ENCODE measurements at regions not wholly inside any gene's neighbourhood (a gene's known extent, or its start where the extent isn't known, plus 50 kb on each side); places are given as distances from the start of the nearest gene placed in this dataset.
"Not testable (repeated sequence)": the region's sequence is repeated elsewhere in the genome, so short reads cannot be mapped to it uniquely, and the experiment has no call there.

- DNase-seq = no peak
Observed at GRCh38 chr1:64318428-64318827, 115.0 kb downstream of the UBE2U start.

- DNase-seq = no peak
Observed at GRCh38 chr1:64320007-64320406, 116.6 kb downstream of the UBE2U start.

GRCh38 chr1:64320470-64320869 is 117.0 kb downstream of the UBE2U start:
- DNase-seq = no peak

- DNase-seq = no peak
Observed at GRCh38 chr1:64320922-64321614, 117.6 kb downstream of the UBE2U start.

DNA sequence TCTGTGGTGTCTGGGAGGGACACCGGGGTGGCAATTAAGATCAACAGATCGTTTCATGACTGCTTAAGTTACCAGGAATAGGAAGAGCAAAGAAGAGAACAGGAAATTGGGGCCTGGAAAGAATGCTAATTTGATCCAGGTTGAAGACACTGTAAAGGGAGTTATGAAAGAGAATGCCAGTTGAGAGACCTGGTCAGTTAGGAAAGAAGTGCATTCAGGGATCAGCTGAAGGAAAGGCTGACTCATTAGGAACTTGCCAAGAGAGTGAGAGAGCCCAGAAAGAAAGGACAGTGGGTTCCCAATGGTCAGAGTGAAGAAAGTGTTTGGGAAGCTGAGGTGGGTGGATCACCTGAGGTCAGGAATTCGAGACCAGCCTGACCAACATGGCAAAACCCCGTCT is 119.6 kb downstream of the UBE2U start:
- no peak for DNase-seq

GRCh38 chr1:64323882-64324281 is 120.5 kb downstream of the UBE2U start:
- DNase-seq = no peak

DNA sequence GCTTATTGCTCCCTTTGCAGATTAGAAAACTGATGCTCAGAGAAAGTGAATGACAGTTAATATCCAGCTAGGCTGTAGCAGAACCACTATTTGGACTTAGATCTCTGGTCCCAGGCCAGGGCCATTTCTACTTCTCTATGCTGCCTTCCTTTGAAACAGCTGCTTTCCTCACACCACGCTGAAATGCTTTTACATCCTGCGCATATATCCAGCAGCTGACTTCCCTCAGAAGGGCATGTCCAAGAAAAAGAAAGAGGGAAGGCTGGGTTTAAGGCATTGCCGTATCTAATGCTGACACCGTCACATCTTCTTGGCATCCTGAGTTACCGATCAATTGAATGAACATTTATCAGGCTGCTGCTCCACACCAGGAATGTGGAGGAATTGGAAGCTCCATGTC is 122.4 kb downstream of the UBE2U start:
- no peak for DNase-seq

DNA sequence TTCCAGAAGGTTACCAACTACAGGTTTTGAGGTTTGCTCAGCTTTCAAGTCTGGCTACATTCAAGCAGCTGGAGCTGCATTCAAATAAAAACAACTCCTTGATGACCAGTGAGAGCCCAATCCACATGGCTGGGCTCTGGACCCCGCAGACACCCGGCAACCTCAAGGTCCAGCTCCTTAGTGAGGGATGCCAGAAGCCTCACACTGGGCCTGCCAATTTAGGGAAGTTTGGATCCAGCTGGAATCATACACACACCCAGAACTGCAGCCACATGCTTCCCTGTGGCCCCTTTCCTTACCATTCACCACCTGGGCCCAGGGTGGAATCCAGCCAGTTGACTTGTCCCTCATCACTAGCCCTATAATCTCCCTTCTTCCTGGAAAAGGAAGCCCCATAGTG is 123.7 kb downstream of the UBE2U start:
- no peak for DNase-seq

DNA sequence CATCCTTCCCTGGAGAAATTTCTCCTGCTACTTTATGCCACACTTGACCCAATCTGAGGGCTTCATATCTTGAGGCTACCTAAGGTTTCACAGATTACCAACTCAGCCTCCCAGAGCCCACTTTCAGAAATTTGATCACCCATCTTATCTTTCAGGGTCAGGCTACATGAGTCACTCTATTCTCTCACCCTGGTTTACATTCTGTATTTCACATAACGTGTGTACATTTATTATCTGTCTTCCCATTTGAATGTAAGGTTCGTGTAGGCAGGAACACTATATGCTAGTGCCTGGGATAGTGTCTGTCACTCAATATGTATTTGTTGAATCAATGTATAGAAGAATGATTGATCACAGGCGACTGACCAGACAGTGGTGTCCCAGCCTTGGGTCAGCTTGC is 124.8 kb downstream of the UBE2U start:
- no peak for DNase-seq

- DNase-seq = no peak
Observed at GRCh38 chr1:64330839-64331238, 127.4 kb downstream of the UBE2U start.

DNA sequence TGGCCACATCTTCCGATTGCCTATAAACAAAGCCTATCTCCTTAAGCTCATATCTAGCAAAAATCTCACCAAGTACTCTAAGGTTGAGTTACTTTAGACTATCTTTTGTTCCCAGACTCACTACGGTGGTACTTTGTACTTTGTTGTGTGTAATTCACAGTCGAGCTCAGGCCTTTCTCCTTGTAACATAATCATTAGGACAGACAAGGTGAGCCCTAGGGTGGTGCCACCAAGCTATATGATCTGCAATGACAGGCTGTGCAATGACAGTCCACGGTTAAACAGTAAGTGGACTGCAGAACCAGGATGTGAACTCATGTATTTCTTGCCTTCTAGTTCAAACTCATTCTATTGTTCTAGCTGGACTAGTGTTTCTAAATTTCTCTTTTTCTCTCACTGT is 132.2 kb downstream of the UBE2U start:
- no peak for DNase-seq

GRCh38 chr1:64337475-64337874 is 132.5 kb upstream of the CACHD1 start:
- peak; percentile 63 for DNase-seq

DNA sequence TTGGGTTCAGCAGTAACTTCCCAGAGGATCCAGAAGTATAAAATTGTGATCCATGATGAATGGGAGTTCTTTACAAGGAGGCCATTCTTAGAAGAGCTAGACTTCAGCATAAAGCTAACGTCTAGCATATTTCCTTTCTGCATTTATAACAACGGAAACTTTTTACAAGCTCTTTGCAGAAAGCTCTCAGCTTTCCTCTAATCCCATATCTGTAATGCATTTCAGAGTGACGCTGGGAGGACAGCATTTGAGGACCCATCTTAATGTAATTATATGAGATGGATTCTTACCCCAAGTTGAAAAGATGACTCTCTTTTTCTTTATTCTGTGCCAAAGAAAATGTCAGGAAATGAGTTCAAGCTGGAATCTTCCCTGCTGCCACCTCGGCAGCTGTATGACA is 132.0 kb upstream of the CACHD1 start:
- no peak for DNase-seq

GRCh38 chr1:64340361-64340760 is 129.6 kb upstream of the CACHD1 start:
- DNase-seq = no peak

DNA sequence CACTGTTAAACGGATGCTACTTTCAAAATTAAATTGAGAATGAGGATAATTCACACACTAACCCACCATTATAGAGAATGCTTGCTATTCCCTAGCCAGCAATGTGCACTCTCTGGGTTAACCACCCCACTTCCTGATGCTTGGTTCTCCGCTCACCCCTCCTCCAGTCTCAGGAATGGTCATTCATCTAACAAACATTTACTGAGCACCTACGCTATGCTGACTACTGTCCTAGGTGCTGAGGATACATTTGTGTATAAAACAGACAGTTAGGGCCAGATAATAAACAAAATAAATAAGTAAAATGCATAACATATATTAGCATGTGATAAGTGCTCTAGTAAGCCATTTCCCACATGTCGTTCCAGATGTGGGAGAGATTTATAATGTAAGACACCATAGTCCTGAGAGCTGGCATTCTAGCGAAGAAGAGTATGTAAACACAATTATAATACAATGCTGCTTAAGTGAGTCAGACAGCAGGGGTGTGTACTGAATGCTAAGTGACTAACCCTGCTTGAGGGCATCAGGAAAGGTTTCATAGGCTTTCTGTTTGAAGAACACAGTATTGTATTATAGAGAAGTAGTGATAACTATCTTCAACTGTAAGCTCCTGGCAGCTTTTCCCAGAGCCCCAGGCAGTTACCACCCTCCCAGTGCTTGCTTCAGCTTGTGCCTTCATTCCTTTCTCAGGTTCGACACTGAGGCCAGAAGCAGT is 126.7 kb upstream of the CACHD1 start:
- no peak for DNase-seq

DNA sequence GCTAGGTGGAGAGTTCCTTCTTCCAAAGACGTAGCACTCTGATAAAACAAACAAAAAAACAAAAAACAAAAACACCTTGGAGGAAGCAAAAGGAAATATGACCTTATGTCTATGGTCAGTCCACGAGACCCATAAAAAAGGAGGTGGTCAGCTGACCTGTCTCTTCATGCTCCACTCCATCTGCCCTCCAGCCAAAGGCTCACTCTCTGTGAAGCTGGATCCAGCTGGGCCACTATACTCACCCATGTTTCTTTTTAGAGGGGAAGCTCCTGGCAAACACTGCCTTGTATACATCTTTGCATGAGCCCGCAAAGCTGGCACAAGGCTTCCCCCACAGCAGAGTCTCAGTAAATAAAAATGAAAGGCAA is 126.1 kb upstream of the CACHD1 start:
- no peak for DNase-seq

DNA sequence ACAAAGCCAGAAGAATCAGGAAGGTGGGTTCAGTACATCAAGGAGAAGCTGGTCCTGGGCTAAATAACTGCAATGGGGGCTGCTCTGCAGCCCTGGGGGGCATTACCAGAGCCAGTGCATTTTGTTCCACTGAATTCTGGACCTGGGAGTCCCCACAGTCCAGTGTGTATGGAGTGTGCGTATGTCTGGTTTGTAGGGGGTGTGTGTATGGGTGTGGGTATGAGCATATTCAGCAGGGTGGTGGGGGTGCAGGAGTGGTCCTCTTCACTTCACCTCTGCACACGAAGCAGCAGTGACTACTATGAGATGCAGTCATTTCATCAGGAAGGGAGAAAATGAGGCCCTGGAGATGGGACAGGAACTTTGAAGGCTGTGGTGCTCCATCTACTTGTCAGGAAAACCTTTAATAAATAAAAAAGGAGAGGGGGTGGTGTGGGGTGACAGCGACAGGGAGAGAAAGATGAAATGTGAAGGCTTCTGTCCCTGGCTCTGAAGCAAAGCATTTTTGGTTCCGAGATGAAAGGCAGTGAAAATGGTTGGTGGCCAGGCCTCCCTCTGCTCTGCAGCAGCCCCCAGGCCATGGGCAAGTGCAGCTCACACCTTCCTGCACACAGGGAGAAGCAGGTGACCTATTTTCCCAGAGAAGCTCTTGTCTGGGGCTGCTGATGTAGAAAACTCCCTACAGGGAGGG is 121.5 kb upstream of the CACHD1 start:
- no peak for DNase-seq

- DNase-seq = no peak
Observed at GRCh38 chr1:64348961-64349648, 120.8 kb upstream of the CACHD1 start.

GRCh38 chr1:64355534-64355933 is 114.4 kb upstream of the CACHD1 start:
- DNase-seq = not testable (repeated sequence)

GRCh38 chr1:64356636-64357256 is 113.2 kb upstream of the CACHD1 start:
- no peak for DNase-seq

GRCh38 chr1:64357422-64357821 is 112.5 kb upstream of the CACHD1 start:
- no peak for DNase-seq

DNA sequence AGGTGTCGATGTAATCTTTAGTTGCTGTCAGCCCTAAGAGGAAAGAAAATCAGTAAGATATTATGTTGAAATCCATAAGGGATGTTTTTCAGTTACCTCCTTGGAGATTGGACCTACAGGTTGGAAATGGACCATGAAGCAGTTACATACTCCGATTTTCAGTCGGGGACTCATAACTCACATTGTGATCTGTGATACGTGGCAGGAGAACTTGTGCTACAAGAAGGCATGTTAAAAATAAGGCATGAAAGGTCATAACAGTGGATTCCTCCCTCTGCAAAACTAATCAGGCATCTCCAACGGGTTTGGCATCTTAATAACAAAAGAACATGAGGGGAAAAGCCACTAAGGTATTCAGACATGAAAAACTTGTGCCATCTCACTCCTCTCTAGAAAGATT is 111.2 kb upstream of the CACHD1 start:
- DNase-seq = no peak

GRCh38 chr1:64361974-64362373 is 108.0 kb upstream of the CACHD1 start:
- DNase-seq = no peak

All from NCI-H2171 (cell line).